ENCODE measurements at regions not wholly inside any gene's neighbourhood (a gene's known extent, or its start where the extent isn't known, plus 50 kb on each side); places are given as distances from the start of the nearest gene placed in this dataset.
"Not testable (repeated sequence)": the region's sequence is repeated elsewhere in the genome, so short reads cannot be mapped to it uniquely, and the experiment has no call there.

DNA sequence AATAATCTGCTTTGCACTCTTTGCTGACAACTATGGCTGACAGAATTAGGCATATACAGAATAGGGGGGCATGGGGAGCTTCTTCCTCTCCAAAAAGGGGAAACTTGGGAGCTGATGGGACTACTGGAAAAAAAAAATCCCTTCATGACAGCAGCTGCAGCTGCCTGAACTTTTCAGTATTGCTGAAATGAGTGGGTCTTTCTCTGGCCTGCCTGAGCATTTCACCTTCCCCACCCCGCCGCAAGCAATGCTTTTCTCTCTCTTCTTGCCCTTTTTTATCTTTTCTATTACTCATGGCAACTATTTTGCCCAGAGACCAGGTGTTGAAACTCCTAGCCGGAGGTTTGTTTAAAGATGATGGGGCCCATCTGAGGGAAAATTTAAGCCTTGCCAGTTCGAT is 244.9 kb downstream of the SEMA3D start:
- ATAC-seq = no peak
- Histone ChIP-seq H3K4me1 (ENCODE audit: control insufficient read depth, insufficient read depth, low read length) (no peaks in the 10 kb centered on the region), H3K27me3 (ENCODE audit: control insufficient read depth, insufficient read depth) (no peaks in the 10 kb centered on the region), H3K27ac (ENCODE audit: low read length) (no peak overlapping the region), H3K9me3 (ENCODE audit: control insufficient read depth, low read length) (no peaks in the 10 kb centered on the region), H3K4me3 (ENCODE audit: low read length) (no peak overlapping the region)
- intact Hi-C loops (cut with DNase I) = no loop called here
- DNase-seq = no peak
- WGBS = 79% methylated on average over 4 of the region's 4 CpGs

DNA sequence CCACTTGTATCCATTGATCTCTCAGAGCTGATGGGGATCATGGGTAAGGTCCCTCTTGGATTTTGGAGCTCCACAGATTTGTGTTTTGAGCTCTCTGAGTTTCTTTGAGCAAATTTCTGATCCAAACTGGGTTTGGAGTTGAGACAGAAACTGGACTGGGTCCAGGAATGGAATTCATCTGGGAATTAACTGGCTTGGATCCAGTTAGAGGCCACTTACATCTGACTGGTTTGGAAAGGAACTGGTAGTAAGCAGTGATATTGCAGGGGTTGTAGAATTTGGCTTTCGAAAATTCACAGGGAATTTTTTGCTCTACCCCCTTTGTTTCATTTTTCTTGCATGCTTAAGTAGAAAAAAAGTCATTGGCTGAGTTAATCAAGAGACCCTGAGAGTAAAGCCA is 245.6 kb downstream of the SEMA3D start:
- intact Hi-C loops (cut with DNase I) = no loop called here
- no peak overlapping the region for H3K4me3 ChIP-seq (ENCODE audit: low read length)
- WGBS = 57% methylated on average over 1 of the region's 1 CpG

DNA sequence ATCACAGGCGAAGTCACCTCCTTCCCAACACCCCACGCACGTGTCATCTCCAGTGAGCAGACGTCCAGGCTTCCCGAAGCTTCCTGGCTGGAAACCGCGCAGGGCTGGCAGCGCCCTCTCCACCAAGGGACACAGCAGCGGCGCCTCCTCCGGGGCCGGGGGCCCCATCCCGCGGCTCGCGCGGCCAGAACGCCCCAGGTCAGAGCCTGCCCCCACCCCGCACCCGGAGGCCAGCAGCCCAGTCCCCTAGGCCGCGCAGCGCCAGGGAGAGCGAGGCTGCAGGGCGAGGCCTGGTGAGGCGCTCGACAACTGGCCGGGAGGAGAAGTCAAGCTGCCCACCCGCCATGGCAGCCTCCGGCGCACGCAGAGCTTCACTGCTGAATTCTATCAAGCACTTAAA is 247.0 kb downstream of the SEMA3D start:
- no peaks in the 10 kb centered on the region for H3K27me3 ChIP-seq (ENCODE audit: control insufficient read depth, insufficient read depth)
- intact Hi-C loops (cut with DNase I) = no loop called here
- 95% methylated on average over 32 of the region's 32 CpGs for WGBS
- ATAC-seq = peak; percentile 24 to 31
- H3K4me3 ChIP-seq (ENCODE audit: low read length) = no peak overlapping the region
- no peaks in the 10 kb centered on the region for H3K4me1 ChIP-seq (ENCODE audit: control insufficient read depth, insufficient read depth, low read length)
- H3K27ac ChIP-seq (ENCODE audit: low read length) = no peak overlapping the region
- peak; percentile 12 to 51 (median 21) for DNase-seq
- no peaks in the 10 kb centered on the region for H3K9me3 ChIP-seq (ENCODE audit: control insufficient read depth, low read length)

More for the DNA sequence above, 245.6 kb downstream of the SEMA3D start:
- ATAC-seq = no peak
- no peak for DNase-seq
- H3K4me1 ChIP-seq (ENCODE audit: control insufficient read depth, insufficient read depth, low read length) = no peaks in the 10 kb centered on the region
- no peaks in the 10 kb centered on the region for H3K27me3 ChIP-seq (ENCODE audit: control insufficient read depth, insufficient read depth)
- no peaks in the 10 kb centered on the region for H3K9me3 ChIP-seq (ENCODE audit: control insufficient read depth, low read length)
- no peak overlapping the region for H3K27ac ChIP-seq (ENCODE audit: low read length)

- no peak overlapping the region for H3K27ac ChIP-seq (ENCODE audit: low read length)
- no peak overlapping the region for H3K4me3 ChIP-seq (ENCODE audit: low read length)
- no peaks in the 10 kb centered on the region for H3K27me3 ChIP-seq (ENCODE audit: control insufficient read depth, insufficient read depth)
- peak in 1 of 2 donors; percentile 33 for ATAC-seq
- intact Hi-C loops (cut with DNase I) = no loop called here
- WGBS = 92% methylated on average over 7 of the region's 7 CpGs
- peak in 1 of 3 donors; percentile 35 for DNase-seq
- no peaks in the 10 kb centered on the region for H3K9me3 ChIP-seq (ENCODE audit: control insufficient read depth, low read length)
- no peaks in the 10 kb centered on the region for H3K4me1 ChIP-seq (ENCODE audit: control insufficient read depth, insufficient read depth, low read length)
Observed at GRCh38 chr7:84939442-84939841, 247.4 kb downstream of the SEMA3D start.

DNA sequence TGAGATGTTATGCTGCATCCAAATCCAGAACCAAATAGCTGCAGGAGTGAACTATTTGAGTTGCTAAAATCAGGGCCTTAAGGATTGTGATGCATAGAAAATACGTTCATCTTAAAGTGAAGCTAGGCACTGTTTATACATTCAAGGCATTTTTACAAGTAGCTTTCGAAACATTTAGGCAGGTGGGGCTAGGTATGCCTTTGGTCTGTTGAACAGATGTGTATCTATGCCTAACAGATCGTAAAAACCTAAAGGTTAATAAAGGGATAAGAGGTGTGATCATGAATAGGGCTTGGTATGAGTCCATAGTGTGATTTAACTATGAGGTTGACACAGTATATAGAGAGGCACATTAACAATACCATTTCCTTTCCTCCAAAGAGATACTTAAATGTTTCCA is 262.5 kb downstream of the SEMA3D start:
- no peak for ATAC-seq
- WGBS = 82% methylated on average over 3 of the region's 3 CpGs
- Histone ChIP-seq H3K4me3 (ENCODE audit: low read length) (no peak overlapping the region), H3K27me3 (ENCODE audit: control insufficient read depth, insufficient read depth) (no peaks in the 10 kb centered on the region), H3K9me3 (ENCODE audit: control insufficient read depth, low read length) (no peaks in the 10 kb centered on the region), H3K4me1 (ENCODE audit: control insufficient read depth, insufficient read depth, low read length) (no peaks in the 10 kb centered on the region), H3K27ac (ENCODE audit: low read length) (no peak overlapping the region)
- no peak for DNase-seq
- intact Hi-C loops (cut with DNase I) = no loop called here

GRCh38 chr7:84923348-84923747 is 263.5 kb downstream of the SEMA3D start:
- Histone ChIP-seq H3K4me1 (ENCODE audit: control insufficient read depth, insufficient read depth, low read length) (no peaks in the 10 kb centered on the region), H3K4me3 (ENCODE audit: low read length) (no peak overlapping the region), H3K9me3 (ENCODE audit: control insufficient read depth, low read length) (no peaks in the 10 kb centered on the region), H3K27me3 (ENCODE audit: control insufficient read depth, insufficient read depth) (no peaks in the 10 kb centered on the region), H3K27ac (ENCODE audit: low read length) (no peak overlapping the region)
- intact Hi-C loops (cut with DNase I) = no loop called here
- ATAC-seq (no peak), DNase-seq (no peak)
- 58% methylated on average over 1 of the region's 1 CpG for WGBS

GRCh38 chr7:84921154-84921553 is 265.7 kb downstream of the SEMA3D start:
- WGBS = 83% methylated on average over 2 of the region's 2 CpGs
- intact Hi-C loops (cut with DNase I) = no loop called here
- DNase-seq = no peak
- Histone ChIP-seq H3K4me1 (ENCODE audit: control insufficient read depth, insufficient read depth, low read length) (no peaks in the 10 kb centered on the region), H3K27me3 (ENCODE audit: control insufficient read depth, insufficient read depth) (no peaks in the 10 kb centered on the region), H3K27ac (ENCODE audit: low read length) (no peak overlapping the region), H3K4me3 (ENCODE audit: low read length) (no peak overlapping the region), H3K9me3 (ENCODE audit: control insufficient read depth, low read length) (no peaks in the 10 kb centered on the region)
- ATAC-seq = no peak

- H3K27ac ChIP-seq (ENCODE audit: low read length); H3K9me3 ChIP-seq (ENCODE audit: control insufficient read depth, low read length); H3K4me3 ChIP-seq (ENCODE audit: low read length); ATAC-seq; DNase-seq; H3K27me3 ChIP-seq (ENCODE audit: control insufficient read depth, insufficient read depth); intact Hi-C loops (cut with DNase I); H3K4me1 ChIP-seq (ENCODE audit: control insufficient read depth, insufficient read depth, low read length): not testable (repeated sequence)
- WGBS = 94% methylated on average over 8 of the region's 8 CpGs
Observed at GRCh38 chr7:84916973-84917372, 269.9 kb downstream of the SEMA3D start.

- DNase-seq = no peak
- no peaks in the 10 kb centered on the region for H3K27me3 ChIP-seq (ENCODE audit: control insufficient read depth, insufficient read depth)
- H3K27ac ChIP-seq (ENCODE audit: low read length) = no peak overlapping the region
- intact Hi-C loops (cut with DNase I) = no loop called here
- no peaks in the 10 kb centered on the region for H3K9me3 ChIP-seq (ENCODE audit: control insufficient read depth, low read length)
- H3K4me3 ChIP-seq (ENCODE audit: low read length) = no peak overlapping the region
- WGBS = 75% methylated on average over 3 of the region's 3 CpGs
- no peak for ATAC-seq
- no peaks in the 10 kb centered on the region for H3K4me1 ChIP-seq (ENCODE audit: control insufficient read depth, insufficient read depth, low read length)
Observed at GRCh38 chr7:84916161-84916560, 270.7 kb downstream of the SEMA3D start.

- H3K4me1 ChIP-seq (ENCODE audit: control insufficient read depth, insufficient read depth, low read length) = no peaks in the 10 kb centered on the region
- no peak overlapping the region for H3K4me3 ChIP-seq (ENCODE audit: low read length)
- intact Hi-C loops (cut with DNase I) = no loop called here
- H3K27ac ChIP-seq (ENCODE audit: low read length) = no peak overlapping the region
- H3K27me3 ChIP-seq (ENCODE audit: control insufficient read depth, insufficient read depth) = no peaks in the 10 kb centered on the region
- DNase-seq (no peak), ATAC-seq (no peak)
- 75% methylated on average over 1 of the region's 1 CpG for WGBS
- H3K9me3 ChIP-seq (ENCODE audit: control insufficient read depth, low read length) = no peaks in the 10 kb centered on the region
Observed at GRCh38 chr7:84914598-84914997, 272.3 kb downstream of the SEMA3D start.

DNA sequence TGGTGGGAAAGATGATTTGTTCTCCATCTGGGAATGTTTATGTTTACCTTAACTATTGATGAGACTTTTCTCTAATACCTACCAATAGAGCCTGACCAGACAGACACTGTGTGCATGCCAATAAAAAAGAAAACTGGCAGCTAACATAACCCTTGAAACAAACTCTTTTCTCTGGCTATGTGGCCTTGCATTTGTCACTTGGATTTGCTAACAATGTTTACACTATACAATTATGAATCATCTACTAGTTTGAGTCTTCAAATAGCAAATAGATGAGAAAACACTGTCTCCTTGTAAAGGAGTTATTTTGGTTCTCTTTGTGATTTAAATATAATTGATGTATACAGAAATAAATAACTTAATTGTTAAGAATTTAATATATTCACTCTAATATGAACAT is 273.1 kb downstream of the SEMA3D start:
- no peaks in the 10 kb centered on the region for H3K9me3 ChIP-seq (ENCODE audit: control insufficient read depth, low read length)
- no peak overlapping the region for H3K27ac ChIP-seq (ENCODE audit: low read length)
- intact Hi-C loops (cut with DNase I) = no loop called here
- ATAC-seq = no peak
- H3K4me3 ChIP-seq (ENCODE audit: low read length) = no peak overlapping the region
- no peaks in the 10 kb centered on the region for H3K27me3 ChIP-seq (ENCODE audit: control insufficient read depth, insufficient read depth)
- no peak for DNase-seq
- no peaks in the 10 kb centered on the region for H3K4me1 ChIP-seq (ENCODE audit: control insufficient read depth, insufficient read depth, low read length)

GRCh38 chr7:84912993-84913635 is 273.7 kb downstream of the SEMA3D start:
- Histone ChIP-seq H3K4me3 (ENCODE audit: low read length) (no peak overlapping the region), H3K9me3 (ENCODE audit: control insufficient read depth, low read length) (no peaks in the 10 kb centered on the region), H3K4me1 (ENCODE audit: control insufficient read depth, insufficient read depth, low read length) (no peaks in the 10 kb centered on the region), H3K27me3 (ENCODE audit: control insufficient read depth, insufficient read depth) (no peaks in the 10 kb centered on the region), H3K27ac (ENCODE audit: low read length) (no peak overlapping the region)
- DNase-seq = no peak
- intact Hi-C loops (cut with DNase I) = no loop called here
- ATAC-seq = no peak
- WGBS = 63% methylated on average over 5 of the region's 5 CpGs

Data from right cardiac atrium (tissue), 5 donors.